HG02759 (cell line): ENCODE measurements at regions not wholly inside any gene's neighbourhood (a gene's known extent, or its start where the extent isn't known, plus 50 kb on each side); places are given as distances from the start of the nearest gene placed in this dataset.
"Not testable (repeated sequence)": the region's sequence is repeated elsewhere in the genome, so short reads cannot be mapped to it uniquely, and the experiment has no call there.

ENCODE experiments used
- ATAC-seq: cut with Tn5 transposase; IDR thresholded peaks from one replicate; pipeline ENCODE4 v1.9.1; 2021; ENCODE audit warnings: mild to moderate bottlenecking, moderate library complexity; ENCODE audit not compliant: unreplicated experiment

GRCh38 chr1:54475357-54475881, 69.2 kb upstream of the SSBP3 start:
- no peak for ATAC-seq

DNA sequence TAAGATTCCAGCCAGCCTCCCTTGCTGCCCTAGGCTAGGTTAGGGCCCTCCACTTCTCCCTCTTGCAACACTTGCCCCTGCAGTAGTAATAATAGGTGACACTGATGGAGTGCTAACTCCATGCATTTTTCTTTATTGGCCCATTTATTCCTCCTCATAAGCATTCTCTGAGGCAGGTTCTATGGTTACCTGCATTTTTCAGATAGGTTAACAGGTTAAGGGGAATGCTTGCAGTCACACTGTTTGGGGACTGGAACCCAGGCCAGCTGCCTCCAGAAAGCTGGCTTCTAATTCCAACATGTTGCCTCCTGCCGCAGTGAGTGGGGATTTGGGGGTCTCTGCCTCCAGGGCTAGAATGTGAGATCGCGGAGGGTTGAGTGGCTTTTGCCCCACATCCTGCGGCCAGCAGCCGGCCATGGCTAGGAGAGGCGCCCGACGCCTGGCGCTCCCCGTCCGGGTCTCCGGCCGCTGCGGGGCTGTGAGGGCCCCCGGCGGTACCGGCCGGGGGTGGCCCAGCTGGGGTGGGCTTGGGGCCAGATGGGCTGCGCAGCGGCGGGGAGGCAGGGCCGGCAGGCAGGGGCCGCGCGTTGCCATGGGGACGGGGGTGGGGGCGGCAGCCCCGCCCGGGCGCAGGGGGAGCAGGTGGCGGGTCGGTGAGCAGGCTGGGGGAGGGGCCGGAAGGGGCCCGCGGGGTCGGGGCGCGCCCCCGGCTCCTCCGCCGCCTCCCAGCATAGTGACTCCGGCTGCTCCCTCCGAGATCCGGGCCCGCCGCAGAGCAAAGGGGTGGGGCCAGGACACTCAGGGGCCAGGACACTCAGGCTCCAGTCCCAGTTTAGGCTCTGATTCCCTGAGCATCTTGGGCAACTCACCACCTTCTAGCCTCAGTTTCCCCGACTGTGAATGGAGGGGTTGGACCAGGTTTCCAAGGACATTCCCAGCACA, 68.4 kb upstream of the SSBP3 start:
- no peak for ATAC-seq

GRCh38 chr1:54471588-54471987, 65.4 kb upstream of the SSBP3 start:
- no peak for ATAC-seq

DNA sequence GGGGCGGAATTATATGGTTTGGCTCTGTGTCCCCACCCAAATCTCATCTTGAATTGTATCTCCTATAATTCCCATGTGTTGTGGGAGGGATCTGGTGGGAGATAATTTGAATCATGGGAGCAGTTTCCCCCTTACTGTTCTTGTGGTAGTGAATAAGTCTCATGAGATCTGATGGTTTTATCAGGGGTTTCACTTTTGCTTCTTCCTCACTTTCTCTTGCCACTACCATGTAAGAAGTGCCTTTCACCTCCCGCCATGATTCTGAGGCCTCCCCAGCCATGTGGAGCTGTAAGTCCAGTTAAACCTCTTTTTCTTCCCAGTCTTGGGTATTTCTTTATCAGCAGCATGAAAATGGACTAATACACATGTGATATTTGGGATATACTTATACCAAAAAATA, 63.2 kb upstream of the SSBP3 start:
- ATAC-seq: not testable (repeated sequence)

GRCh38 chr1:54468288-54469084, 62.3 kb upstream of the SSBP3 start:
- ATAC-seq: not testable (repeated sequence)

- no peak for ATAC-seq
These were observed 59.2 kb upstream of the SSBP3 start for GRCh38 chr1:54465351-54465811.

GRCh38 chr1:54464477-54465146, 58.4 kb upstream of the SSBP3 start:
- ATAC-seq: no peak

DNA sequence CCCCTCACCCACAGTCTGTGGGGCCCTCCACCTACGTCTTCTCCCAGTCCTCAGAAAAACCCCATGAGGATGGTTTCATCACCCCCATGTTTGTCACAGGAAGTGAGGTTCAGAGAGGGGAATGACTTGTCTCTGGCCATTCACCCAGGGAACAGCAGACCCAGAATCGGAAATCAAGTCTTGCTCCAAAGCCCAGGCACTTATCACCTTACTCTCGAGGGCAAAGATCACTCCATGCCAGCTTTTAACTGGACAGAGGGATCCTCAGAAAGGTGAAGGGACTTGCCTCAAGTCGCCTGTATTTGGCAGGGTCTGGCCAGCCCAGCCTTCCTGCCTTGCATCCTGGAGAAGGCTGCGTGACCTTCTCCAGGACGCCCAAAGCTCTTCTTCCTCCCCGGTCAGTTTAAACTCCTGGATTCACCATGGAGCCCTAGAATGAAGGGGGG, 57.9 kb upstream of the SSBP3 start:
- no peak for ATAC-seq

DNA sequence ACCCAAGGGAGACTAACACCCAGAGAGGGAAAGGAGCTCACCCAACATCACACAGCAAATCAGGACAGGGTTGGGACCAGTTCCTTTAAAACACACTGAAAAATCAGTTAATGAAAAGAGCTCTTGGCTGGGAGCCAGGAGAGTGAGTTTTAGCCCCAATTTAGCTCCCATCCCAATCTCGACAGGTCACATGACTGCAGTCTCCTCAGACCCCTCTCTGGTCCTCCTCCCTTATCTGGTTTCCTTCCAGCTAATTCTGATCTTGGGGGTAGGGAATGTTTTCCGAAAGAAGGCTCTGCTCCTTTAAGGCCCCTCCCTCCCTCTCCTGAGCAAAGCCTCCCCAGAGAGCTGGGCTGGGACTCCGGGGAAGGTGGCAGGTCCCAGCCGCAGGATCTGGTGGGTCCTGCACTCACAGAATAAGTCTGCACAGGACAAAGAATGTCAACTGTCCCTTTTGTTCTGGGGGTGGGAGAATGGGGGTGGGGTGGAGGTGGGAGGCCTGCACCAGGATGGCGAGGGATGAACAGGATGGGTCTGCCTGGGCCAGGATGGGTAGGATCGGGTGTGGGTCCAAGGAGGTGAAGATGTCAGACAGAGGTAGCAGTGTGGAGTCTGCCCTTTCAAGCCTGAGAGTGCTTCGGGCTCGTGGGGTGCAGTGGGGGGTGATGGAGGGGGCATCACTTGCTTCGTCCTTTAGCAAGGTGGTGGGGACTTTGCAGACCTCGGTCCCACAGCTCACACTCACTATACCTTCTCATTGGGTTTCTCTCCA, 57.3 kb upstream of the SSBP3 start:
- ATAC-seq: no peak

GRCh38 chr1:54462597-54463258, 56.5 kb upstream of the SSBP3 start:
- ATAC-seq: no peak

GRCh38 chr1:54461731-54462596, 55.8 kb upstream of the SSBP3 start:
- ATAC-seq: no peak

- ATAC-seq: no peak
These were observed 54.7 kb upstream of the SSBP3 start for GRCh38 chr1:54460861-54461387.

DNA sequence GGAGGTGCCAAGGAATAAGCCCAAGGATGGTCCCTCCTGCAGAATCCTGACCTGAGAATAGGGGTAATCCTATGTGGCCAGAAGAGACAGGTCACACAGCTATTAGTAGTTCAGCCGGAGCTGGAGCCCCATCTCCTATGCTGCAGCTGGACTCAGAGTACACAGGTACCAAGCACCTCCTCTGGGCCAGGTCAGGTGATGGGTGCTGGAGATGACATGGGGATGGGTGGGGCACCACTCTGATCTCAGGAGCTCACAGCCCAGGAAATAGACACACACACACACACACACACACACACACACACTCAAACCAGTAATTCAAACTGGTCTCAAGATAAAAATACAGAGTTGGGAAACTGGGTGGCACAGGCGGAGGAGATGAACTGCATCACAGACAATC, 54.2 kb upstream of the SSBP3 start:
- ATAC-seq: no peak

DNA sequence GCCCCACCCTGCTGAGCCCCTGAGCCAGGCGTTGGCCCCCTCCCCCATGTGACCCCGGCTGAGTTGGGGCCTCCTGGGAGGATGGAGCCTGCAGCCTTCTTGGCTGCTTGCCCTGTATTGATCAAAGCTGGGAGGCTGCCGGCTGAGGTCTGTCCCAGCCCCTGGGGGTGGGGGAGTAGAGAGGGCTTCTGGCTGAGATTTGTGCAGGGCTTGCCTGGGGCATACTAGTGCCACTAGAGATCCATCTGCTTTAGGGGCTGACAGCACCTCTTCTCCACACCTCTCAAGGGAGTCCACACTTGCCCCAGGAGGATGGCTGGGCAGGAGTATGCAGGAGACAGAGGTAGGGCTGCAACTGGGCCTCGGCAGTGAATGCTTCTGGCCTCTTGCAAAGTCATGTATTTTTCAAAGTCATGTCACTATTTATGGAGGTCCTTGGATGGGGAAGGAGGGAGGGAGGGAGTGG, 53.6 kb upstream of the SSBP3 start:
- ATAC-seq: no peak

- no peak for ATAC-seq
These were observed 52.9 kb upstream of the SSBP3 start for GRCh38 chr1:54459140-54459539.

- ATAC-seq: no peak
These were observed 50.8 kb upstream of the SSBP3 start for GRCh38 chr1:54456921-54457529.

DNA sequence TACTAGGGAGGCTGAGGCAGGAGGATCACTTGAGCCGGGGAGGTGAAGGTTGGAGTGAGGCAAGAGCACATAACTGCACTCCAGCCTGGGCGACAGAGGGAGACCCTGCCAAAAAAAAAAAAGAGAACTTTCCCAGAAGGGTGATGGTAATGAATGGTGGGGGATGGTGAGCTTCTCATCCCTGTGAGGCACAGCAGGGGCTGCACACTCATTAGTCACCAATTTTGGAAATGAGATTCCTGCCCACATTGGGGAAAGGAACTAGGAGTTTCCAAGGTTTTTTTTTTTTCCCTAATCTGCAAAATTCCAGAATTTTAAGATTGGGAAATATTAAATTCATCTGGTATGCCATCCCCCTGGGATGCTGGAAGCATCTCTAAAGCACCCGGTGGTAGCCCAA, 50.2 kb upstream of the SSBP3 start:
- no peak for ATAC-seq
